AG09309 (cell line): ENCODE measurements at regions not wholly inside any gene's neighbourhood (a gene's known extent, or its start where the extent isn't known, plus 50 kb on each side); places are given as distances from the start of the nearest gene placed in this dataset.

Source experiments
- DNase-seq: peaks from one replicate; pipeline ENCODE4 v3.0.0-alpha.2; 2010; ENCODE audit warnings: low read depth
- H3K4me3 ChIP-seq: 2 replicates; pipeline ENCODE4 v1.5.1; 2011; ENCODE audit warnings: mild to moderate bottlenecking, low read depth, low read length, moderate library complexity; ENCODE audit not compliant: control insufficient read depth
- CTCF ChIP-seq: IDR thresholded peaks from 2 replicates; pipeline ENCODE4 v1.5.1; 2011; ENCODE audit warnings: mild to moderate bottlenecking, low read depth, low read length, inconsistent platforms; ENCODE audit not compliant: insufficient read depth, control insufficient read depth; ENCODE audit errors: missing control alignments

DNA sequence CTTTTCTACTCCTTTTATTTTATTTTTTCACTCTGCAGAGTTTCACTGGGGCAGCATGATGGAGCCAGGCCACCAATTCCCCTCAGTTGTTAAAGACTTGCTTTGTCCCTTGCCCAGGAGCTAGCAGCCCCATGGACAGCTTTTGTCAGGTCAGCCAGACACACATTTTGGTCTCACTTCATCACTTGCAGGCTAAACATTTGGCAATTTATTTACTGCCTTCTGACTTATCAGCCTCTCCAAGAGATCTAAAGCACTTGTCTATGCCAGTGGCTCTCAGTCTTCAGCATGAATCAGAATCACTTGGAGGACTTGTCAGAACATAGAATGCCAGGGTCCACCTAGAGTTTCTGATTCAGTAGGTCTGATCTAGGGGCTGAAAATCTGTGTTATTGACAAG is 66.4 kb upstream of the GDF10 start:
- no peak for DNase-seq
- no peak for TF ChIP-seq CTCF
- H3K4me3 ChIP-seq, result no peak overlapping the region

DNA sequence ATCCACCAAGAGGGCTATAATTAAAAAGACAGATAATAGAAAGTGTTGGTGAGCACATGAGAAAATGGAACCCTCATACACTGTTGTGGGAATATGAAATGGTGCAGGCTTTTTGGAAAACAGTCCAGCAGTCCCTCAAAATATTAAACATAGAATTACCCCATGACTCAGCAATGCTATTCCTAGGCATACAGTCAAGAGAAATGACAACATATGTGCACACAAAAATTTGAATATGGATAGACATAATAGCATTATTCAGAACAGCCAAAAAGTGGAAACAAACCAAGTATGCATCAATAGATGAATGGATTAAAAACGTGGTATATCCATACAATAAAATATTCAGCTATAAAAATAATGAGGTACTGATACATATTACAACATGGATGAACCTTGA is 64.5 kb upstream of the GDF10 start:
- H3K4me3 ChIP-seq, result no peak overlapping the region
- TF ChIP-seq CTCF, result no peak
- DNase-seq, result no peak

DNA sequence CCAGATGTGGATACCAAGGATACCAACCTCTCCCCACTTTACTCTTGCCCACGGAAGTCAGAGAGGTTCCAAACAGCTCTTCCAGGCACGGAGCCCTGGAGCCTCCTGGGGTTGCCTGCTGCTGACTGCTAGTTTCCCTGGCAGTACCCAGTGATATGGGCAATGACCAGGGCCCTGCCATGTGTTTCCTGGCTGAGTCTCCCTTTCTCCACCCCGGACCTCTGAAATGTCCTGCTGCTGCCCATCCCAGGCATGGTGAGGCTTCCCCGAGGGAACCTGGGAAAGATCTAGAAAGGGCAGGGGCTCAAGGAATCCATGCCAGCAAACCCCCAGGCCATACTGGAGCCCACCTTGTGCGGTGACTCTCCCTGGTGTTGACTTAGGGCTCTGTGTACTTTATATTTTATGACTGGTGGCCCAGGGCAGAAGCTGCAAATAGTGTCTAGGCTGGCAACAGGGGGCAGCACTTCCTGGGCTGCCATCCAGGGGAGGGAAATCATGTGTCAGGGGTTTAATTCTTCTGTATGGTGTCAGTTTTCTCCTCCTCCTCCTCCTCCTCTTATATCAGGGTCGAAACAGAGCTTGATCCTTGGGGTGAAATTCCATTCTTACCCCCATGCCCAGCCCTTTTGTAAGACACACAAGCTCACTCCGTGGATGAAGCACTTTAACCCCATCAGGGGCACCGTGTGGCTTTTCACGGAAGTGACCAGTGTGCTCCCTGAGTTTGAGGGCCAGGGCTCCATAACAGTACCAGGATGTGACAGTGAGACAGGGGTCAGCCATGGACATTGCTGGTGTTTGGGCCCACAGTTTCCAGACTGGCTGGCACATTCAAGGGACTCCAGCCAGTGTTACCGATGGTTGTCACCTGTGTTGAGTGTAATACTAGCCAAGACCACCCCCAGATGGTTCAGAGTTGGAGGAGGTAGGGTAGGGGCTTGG is 62.4 kb upstream of the GDF10 start:
- DNase-seq, result no peak
- TF ChIP-seq CTCF, result no peak

GRCh38 chr10:47238331-47239095 is 61.5 kb upstream of the GDF10 start:
- no peak overlapping the region for H3K4me3 ChIP-seq
- no peak for TF ChIP-seq CTCF
- DNase-seq, result no peak

More for the DNA sequence above, 62.4 kb upstream of the GDF10 start:
- no peak overlapping the region for H3K4me3 ChIP-seq

GRCh38 chr10:47239211-47239610 is 60.8 kb upstream of the GDF10 start:
- no peak for DNase-seq
- no peak overlapping the region for H3K4me3 ChIP-seq
- TF ChIP-seq CTCF, result no peak

- no peak for TF ChIP-seq CTCF
- DNase-seq, result no peak
- no peak overlapping the region for H3K4me3 ChIP-seq
Observed at GRCh38 chr10:47240173-47240572, 59.8 kb upstream of the GDF10 start.
